ENCODE measurements at regions not wholly inside any gene's neighbourhood (a gene's known extent, or its start where the extent isn't known, plus 50 kb on each side); places are given as distances from the start of the nearest gene placed in this dataset.

DNA sequence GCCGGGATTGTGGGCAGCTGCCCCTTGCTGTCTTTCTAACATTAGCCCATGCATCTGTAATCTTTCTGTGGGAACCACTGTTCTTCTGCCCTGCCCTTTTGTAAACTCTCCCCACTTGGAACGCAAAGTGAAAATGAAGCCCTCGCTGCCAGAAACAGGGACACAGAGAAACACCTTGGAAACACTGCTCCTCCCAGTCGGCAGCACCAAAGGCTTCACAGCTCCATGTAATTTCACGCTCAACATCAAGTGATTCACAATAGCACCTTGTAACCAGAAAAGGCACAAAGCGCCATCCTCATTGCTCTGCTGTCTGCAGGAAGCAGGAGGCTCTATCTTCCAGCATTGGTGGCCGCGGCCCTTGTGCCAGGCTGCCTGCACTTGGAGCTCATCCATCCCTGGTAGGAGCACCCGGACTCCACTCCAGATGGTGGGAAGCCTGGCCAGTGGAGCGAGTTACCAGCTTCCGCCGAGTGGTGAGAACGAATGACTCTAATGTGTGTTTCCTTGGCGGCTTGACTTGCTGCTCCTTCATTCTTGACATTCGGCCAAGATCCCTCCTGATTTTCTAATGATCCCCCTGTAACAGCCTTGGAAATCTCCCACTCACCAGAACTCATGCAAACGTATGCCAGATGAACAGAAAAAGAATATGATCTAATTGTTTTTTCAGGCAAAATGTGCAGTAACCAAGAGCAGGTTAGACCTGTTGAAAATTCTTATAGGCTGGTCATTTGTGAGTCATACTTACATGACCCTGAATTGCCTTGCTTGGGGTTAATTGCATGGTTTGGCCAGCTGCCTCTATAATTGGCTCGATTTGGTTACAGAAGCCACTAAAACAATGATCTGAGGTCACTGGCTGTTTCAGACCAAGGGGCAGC is 169.1 kb upstream of the CDYL start:
- ChIA-PET POLR2A (no interaction called here), CTCF (interaction anchor here (0.6 kb wide), 1 partner anchor 303 kb away, joined by 4 read pairs; no protein-coding TSS in a partner anchor)
- no peak for DNase-seq (ENCODE audit: extremely low spot score)

DNA sequence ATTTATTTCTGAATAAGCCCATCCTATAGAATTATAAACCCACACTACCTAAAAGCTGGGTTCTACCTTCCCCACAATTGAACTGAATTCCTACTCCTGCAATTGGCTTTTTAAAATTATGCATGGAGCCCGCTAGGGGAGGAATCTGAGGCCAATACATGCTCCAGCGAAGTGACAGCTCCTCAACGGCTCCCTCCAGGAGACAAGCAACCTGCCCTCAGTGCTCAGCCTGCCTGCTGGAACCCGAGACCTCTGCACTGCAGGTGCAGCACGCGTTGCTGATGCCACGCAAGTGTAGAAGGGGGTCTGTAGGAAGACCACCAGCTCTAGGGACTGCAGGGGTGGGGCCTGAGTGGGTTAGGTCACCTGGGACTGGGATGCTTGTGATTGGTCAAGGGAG is 170.2 kb upstream of the CDYL start:
- POLR2A ChIA-PET: no interaction called here
- CTCF ChIA-PET: no interaction called here
- DNase-seq (ENCODE audit: extremely low spot score): no peak

More for the DNA sequence above, 169.1 kb upstream of the CDYL start:
- TF ChIP-seq, protein P1, sequence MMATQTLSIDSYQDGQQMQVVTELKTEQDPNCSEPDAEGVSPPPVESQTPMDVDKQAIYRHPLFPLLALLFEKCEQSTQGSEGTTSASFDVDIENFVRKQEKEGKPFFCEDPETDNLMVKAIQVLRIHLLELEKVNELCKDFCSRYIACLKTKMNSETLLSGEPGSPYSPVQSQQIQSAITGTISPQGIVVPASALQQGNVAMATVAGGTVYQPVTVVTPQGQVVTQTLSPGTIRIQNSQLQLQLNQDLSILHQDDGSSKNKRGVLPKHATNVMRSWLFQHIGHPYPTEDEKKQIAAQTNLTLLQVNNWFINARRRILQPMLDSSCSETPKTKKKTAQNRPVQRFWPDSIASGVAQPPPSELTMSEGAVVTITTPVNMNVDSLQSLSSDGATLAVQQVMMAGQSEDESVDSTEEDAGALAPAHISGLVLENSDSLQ (IDR thresholded peaks at IDR 0.05): no peak
- no peak for TF ChIP-seq ZNF384 (IDR thresholded peaks at IDR 0.05)
- no peak for TF ChIP-seq CTBP1 (IDR thresholded peaks at IDR 0.05; ENCODE audit: borderline replicate concordance)
- TF ChIP-seq SUZ12 (IDR thresholded peaks at IDR 0.05): no peak
- no peak for TF ChIP-seq L3MBTL2 (conservative IDR thresholded peaks at IDR 0.05)
- TF ChIP-seq SP1 (IDR thresholded peaks at IDR 0.05): no peak
- no peak for TF ChIP-seq ELF4 (IDR thresholded peaks at IDR 0.05)
- TF ChIP-seq ARNT (IDR thresholded peaks at IDR 0.05): no peak
- TF ChIP-seq FOXA1 (IDR thresholded peaks at IDR 0.05): no peak
- no peak for TF ChIP-seq LEF1 (IDR thresholded peaks at IDR 0.05; ENCODE audit: borderline replicate concordance)
- no peak for TF ChIP-seq BHLHE40 (IDR thresholded peaks at IDR 0.05; ENCODE audit: borderline replicate concordance)
- no peak for TF ChIP-seq NFRKB (IDR thresholded peaks at IDR 0.05)
- no peak for TF ChIP-seq TARDBP (IDR thresholded peaks at IDR 0.05)
- TF ChIP-seq HDGF (IDR thresholded peaks at IDR 0.05; ENCODE audit: borderline replicate concordance): no peak
- no peak for TF ChIP-seq FOXK2 (IDR thresholded peaks at IDR 0.05)
- no peak for TF ChIP-seq FOXM1 (IDR thresholded peaks at IDR 0.05; ENCODE audit: borderline replicate concordance)

DNA sequence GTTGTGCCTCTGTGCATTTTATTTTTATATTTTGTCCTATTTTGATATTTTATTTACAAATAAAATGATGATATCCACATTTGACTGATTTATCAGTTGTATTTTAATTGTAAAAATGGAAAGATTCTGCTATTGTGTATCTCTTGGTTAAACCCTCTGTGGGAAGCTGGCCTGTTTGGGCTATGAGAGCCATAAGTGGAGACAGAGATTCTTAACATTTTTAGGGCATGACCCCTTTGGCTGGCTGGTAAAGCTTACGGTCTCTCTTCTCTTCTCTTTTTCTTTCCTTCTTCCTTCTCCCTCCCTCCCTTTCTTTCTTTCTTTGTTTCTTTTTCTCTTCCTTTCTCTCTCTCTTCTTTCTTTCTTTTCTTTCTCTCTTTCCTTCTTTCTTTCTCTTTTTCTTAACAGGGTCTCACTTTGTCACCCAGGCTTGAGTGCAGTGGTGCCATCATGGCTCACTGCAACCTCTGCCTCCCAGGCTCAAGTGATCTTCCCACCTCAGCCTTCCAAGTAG is 172.3 kb upstream of the CDYL start:
- DNase-seq (ENCODE audit: extremely low spot score): no peak
- CTCF ChIA-PET: no interaction called here
- POLR2A ChIA-PET: no interaction called here
- TF ChIP-seq ARNT (IDR thresholded peaks at IDR 0.05) (no peak), BHLHE40 (IDR thresholded peaks at IDR 0.05; ENCODE audit: borderline replicate concordance) (no peak), CTBP1 (IDR thresholded peaks at IDR 0.05; ENCODE audit: borderline replicate concordance) (no peak), ELF4 (IDR thresholded peaks at IDR 0.05) (no peak), SUZ12 (IDR thresholded peaks at IDR 0.05) (no peak)

More for the DNA sequence above, 170.2 kb upstream of the CDYL start:
- TF ChIP-seq LEF1 (IDR thresholded peaks at IDR 0.05; ENCODE audit: borderline replicate concordance): no peak
- no peak for TF ChIP-seq FOXA1 (IDR thresholded peaks at IDR 0.05)
- TF ChIP-seq BHLHE40 (IDR thresholded peaks at IDR 0.05; ENCODE audit: borderline replicate concordance): no peak
- no peak for TF ChIP-seq ZNF384 (IDR thresholded peaks at IDR 0.05)
- TF ChIP-seq FOXM1 (IDR thresholded peaks at IDR 0.05; ENCODE audit: borderline replicate concordance): no peak
- TF ChIP-seq FOXK2 (IDR thresholded peaks at IDR 0.05): no peak
- TF ChIP-seq CTBP1 (IDR thresholded peaks at IDR 0.05; ENCODE audit: borderline replicate concordance): no peak
- TF ChIP-seq ARNT (IDR thresholded peaks at IDR 0.05): no peak
- no peak for TF ChIP-seq SUZ12 (IDR thresholded peaks at IDR 0.05)
- TF ChIP-seq NFRKB (IDR thresholded peaks at IDR 0.05): no peak
- TF ChIP-seq TARDBP (IDR thresholded peaks at IDR 0.05): no peak
- TF ChIP-seq SP1 (IDR thresholded peaks at IDR 0.05): no peak

DNA sequence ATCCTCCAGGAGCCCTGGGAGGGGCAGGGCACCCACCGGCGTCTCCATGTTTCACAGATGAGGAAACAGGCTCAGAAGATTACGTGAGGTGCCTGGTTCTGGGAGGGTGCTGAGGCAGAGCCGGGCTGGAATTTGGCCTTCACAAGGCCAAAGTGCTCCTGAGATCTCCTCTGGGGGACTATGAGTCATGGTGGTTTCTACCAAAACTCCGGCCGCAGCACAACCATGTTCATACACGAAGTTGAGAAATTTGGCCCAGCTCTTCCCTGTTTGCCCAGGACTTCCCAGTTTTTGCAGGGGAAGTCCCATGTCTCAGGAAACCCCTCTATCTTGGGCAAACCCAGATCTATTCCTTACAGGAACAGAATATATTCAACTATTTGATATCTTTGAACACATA is 172.9 kb upstream of the CDYL start:
- TF ChIP-seq FOXM1 (IDR thresholded peaks at IDR 0.05; ENCODE audit: borderline replicate concordance) (no peak), CTBP1 (IDR thresholded peaks at IDR 0.05; ENCODE audit: borderline replicate concordance) (no peak), NFRKB (IDR thresholded peaks at IDR 0.05) (no peak), L3MBTL2 (conservative IDR thresholded peaks at IDR 0.05) (no peak), SUZ12 (IDR thresholded peaks at IDR 0.05) (no peak), ARNT (IDR thresholded peaks at IDR 0.05) (no peak), FOXK2 (IDR thresholded peaks at IDR 0.05) (no peak), BHLHE40 (IDR thresholded peaks at IDR 0.05; ENCODE audit: borderline replicate concordance) (no peak), FOXA1 (IDR thresholded peaks at IDR 0.05) (no peak), ZNF384 (IDR thresholded peaks at IDR 0.05) (no peak), HDGF (IDR thresholded peaks at IDR 0.05; ENCODE audit: borderline replicate concordance) (no peak), SP1 (IDR thresholded peaks at IDR 0.05) (no peak)
- TF ChIP-seq, protein P1 (IDR thresholded peaks at IDR 0.05): no peak
- ChIA-PET CTCF (no interaction called here), POLR2A (no interaction called here)
- DNase-seq (ENCODE audit: extremely low spot score): no peak

DNA sequence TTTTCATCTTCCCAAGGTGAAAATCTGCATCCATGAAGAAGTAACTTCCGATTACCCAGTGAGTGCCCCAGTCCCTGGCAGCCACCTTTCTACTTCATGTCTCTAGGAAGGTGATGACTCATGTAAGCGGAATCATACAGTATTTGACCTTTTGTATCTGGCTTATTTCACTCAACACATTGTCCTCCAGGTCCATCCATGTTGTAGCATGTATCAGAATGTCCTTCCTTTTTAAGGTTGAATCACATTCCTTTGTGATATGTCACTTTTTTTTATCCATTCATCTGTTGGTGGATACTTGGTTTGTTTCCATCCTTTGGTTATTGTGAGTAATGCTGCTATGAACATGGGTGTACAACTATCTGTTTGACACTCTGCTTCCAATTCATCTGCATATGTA is 176.3 kb upstream of the CDYL start:
- CTCF ChIA-PET: no interaction called here
- POLR2A ChIA-PET: no interaction called here
- DNase-seq (ENCODE audit: extremely low spot score): no peak
- TF ChIP-seq CTBP1 (IDR thresholded peaks at IDR 0.05; ENCODE audit: borderline replicate concordance) (no peak), LEF1 (IDR thresholded peaks at IDR 0.05; ENCODE audit: borderline replicate concordance) (no peak), FOXK2 (IDR thresholded peaks at IDR 0.05) (no peak), ZNF384 (IDR thresholded peaks at IDR 0.05) (no peak), SP1 (IDR thresholded peaks at IDR 0.05) (no peak), BHLHE40 (IDR thresholded peaks at IDR 0.05; ENCODE audit: borderline replicate concordance) (no peak)

DNA sequence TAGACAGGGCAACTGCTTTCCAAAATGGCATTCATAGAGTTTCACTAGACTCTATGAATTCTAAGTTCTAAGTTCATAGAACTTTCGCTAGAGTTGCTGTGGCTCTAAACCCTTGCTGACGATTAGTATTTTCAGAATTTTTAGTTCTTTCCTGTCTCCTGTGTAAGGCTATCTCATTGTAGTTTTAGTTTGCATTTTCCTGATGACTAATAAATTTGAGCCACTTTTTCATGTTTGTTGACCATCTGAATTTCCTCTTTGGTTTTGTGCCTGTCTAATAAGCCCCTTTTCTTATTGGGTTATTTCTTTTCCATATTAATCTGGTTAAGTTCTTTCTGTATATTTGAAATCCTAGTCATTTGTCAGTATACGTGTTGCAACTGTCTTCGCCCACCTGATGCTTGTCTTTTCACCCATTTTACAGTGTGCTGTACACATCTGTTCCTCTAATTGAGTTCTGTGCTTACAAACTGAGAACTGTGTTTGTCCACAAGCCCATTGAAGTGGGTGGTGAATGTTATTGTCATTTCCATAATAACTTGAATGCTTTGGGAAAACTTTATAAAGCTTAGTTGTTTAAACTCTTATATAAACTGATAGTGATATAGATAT is 177.7 kb upstream of the CDYL start:
- POLR2A ChIA-PET: no interaction called here
- CTCF ChIA-PET: no interaction called here
- DNase-seq (ENCODE audit: extremely low spot score): no peak
- TF ChIP-seq LEF1 (IDR thresholded peaks at IDR 0.05; ENCODE audit: borderline replicate concordance) (no peak), BHLHE40 (IDR thresholded peaks at IDR 0.05; ENCODE audit: borderline replicate concordance) (no peak), ZNF384 (IDR thresholded peaks at IDR 0.05) (no peak), L3MBTL2 (conservative IDR thresholded peaks at IDR 0.05) (no peak), NFRKB (IDR thresholded peaks at IDR 0.05) (no peak), CTBP1 (IDR thresholded peaks at IDR 0.05; ENCODE audit: borderline replicate concordance) (no peak), ELF4 (IDR thresholded peaks at IDR 0.05) (no peak)
- TF ChIP-seq, protein P1 (IDR thresholded peaks at IDR 0.05): no peak

All from HEK293T (cell line).